HEK293 (cell line): ENCODE measurements at regions not wholly inside any gene's neighbourhood (a gene's known extent, or its start where the extent isn't known, plus 50 kb on each side); places are given as distances from the start of the nearest gene placed in this dataset.
A peak's percentile ranks its signal among the peaks of the same experiment; 100 is the strongest.

Experiments used
- CTCF ChIA-PET: fragments of 350-600 bp; formaldehyde crosslinking; extraction: SDS; loops from one replicate; lab custom pipeline; 2021; ENCODE audit warnings: antibody characterized with exemption; lab: Yijun Ruan, JAX
- POLR2A ChIA-PET: fragments of 300-600 bp; formaldehyde crosslinking; extraction: SDS; loops from one replicate; lab custom pipeline; 2020; ENCODE audit warnings: antibody characterized with exemption, inconsistent platforms; lab: Yijun Ruan, JAX
- H3K27ac ChIP-seq: fragments of 200-500 bp; sonication (Bioruptor generic); 2 replicates; pipeline ENCODE4 v1.5.1; 2014; ENCODE audit warnings: low read depth, low read length, control low read depth, inconsistent platforms; ENCODE audit errors: extremely low read depth
- H3K36me3 ChIP-seq, 2 experiments: fragments of 200-500 bp in 1 of 2; sonication (Bioruptor generic) in 1 of 2; 1 replicate in 1 of 2; 2 replicates in 1 of 2; pipeline ENCODE4 v1.5.1; 2014 to 2017; ENCODE audit warnings: inconsistent platforms in 2 of 2, low read length in 2 of 2; ENCODE audit not compliant: control insufficient read depth in 2 of 2, insufficient read depth in 1 of 2
- H3K4me1 ChIP-seq: fragments of 200-500 bp; sonication (Bioruptor generic); 2 replicates; pipeline ENCODE4 v1.5.1; 2014; ENCODE audit warnings: mild to moderate bottlenecking, low read length, inconsistent platforms; ENCODE audit not compliant: control insufficient read depth, insufficient read depth
- H3K4me3 ChIP-seq: 2 replicates; pipeline ENCODE4 v1.5.1; 2011; ENCODE audit warnings: low read depth, mild to moderate bottlenecking, control low read depth, low read length, moderate library complexity
- H3K9me3 ChIP-seq: fragments of 200-500 bp; sonication (Bioruptor generic); 2 replicates; pipeline ENCODE4 v1.5.1; 2014; ENCODE audit warnings: low read depth, low read length, inconsistent platforms; ENCODE audit not compliant: control insufficient read depth, insufficient read depth
- GLI2 ChIP-seq: fragments of 450-650 bp; formaldehyde crosslinking; IDR thresholded peaks from 2 replicates; pipeline ENCODE4; 2017; ENCODE audit warnings: missing biosample characterization, missing genetic modification characterization, low read depth, borderline replicate concordance
- HOXA7 ChIP-seq: sonication (generic); formaldehyde crosslinking; IDR thresholded peaks from 2 replicates; pipeline ENCODE4 v1.8.1; 2022; ENCODE audit warnings: missing genetic modification reagents, borderline replicate concordance
- OSR2 ChIP-seq: fragments of 450-650 bp; formaldehyde crosslinking; IDR thresholded peaks from 2 replicates; pipeline ENCODE4 v1.5.1; 2016; ENCODE audit warnings: missing biosample characterization, missing genetic modification characterization
- TRIM28 ChIP-seq: IDR thresholded peaks from 2 replicates; pipeline ENCODE4 v1.6.1; 2011; ENCODE audit warnings: low read length, control low read depth, borderline replicate concordance
- ZBTB26 ChIP-seq: fragments of 450-650 bp; formaldehyde crosslinking; optimal IDR thresholded peaks from 2 replicates; pipeline ENCODE3; 2016; ENCODE audit warnings: missing biosample characterization, mild to moderate bottlenecking, missing genetic modification characterization
- ZNF112 ChIP-seq: fragments of 450-650 bp; formaldehyde crosslinking; IDR thresholded peaks from 2 replicates; pipeline ENCODE4 v1.5.0; 2017; ENCODE audit warnings: missing biosample characterization, missing genetic modification characterization
- ZNF133 ChIP-seq: fragments of 450-650 bp; formaldehyde crosslinking; IDR thresholded peaks from 2 replicates; pipeline ENCODE4 v1.5.1; 2016; ENCODE audit warnings: missing biosample characterization, missing genetic modification characterization
- ZNF16 ChIP-seq: fragments of 450-650 bp; formaldehyde crosslinking; IDR thresholded peaks from 2 replicates; pipeline ENCODE4 v1.5.1; 2016; ENCODE audit warnings: low read depth, missing biosample characterization, missing genetic modification characterization
- ZNF184 ChIP-seq: fragments of 450-650 bp; IDR thresholded peaks from 2 replicates; pipeline ENCODE4 v1.5.1; 2018; ENCODE audit warnings: missing biosample characterization, mild to moderate bottlenecking, missing genetic modification characterization
- ZNF19 ChIP-seq: fragments of 450-650 bp; formaldehyde crosslinking; IDR thresholded peaks from 2 replicates; pipeline ENCODE4; 2016; ENCODE audit warnings: missing biosample characterization, missing genetic modification characterization, low read depth
- ZNF324 ChIP-seq: fragments of 450-650 bp; formaldehyde crosslinking; IDR thresholded peaks from 2 replicates; pipeline ENCODE4 v1.5.1; 2016; ENCODE audit warnings: missing biosample characterization, missing genetic modification characterization
- ZNF366 ChIP-seq: fragments of 450-650 bp; formaldehyde crosslinking; conservative IDR thresholded peaks from 2 replicates; pipeline ENCODE4 v1.5.1; 2016; ENCODE audit warnings: missing biosample characterization, missing genetic modification characterization
- ZNF544 ChIP-seq: fragments of 450-650 bp; formaldehyde crosslinking; IDR thresholded peaks from 2 replicates; pipeline ENCODE4 v1.5.0; 2017; ENCODE audit warnings: missing biosample characterization, missing genetic modification characterization
- ZNF704 ChIP-seq: fragments of 450-650 bp; formaldehyde crosslinking; IDR thresholded peaks from 2 replicates; pipeline ENCODE4 v1.5.1; 2016; ENCODE audit warnings: missing biosample characterization, missing genetic modification characterization
- ZNF776 ChIP-seq: fragments of 450-650 bp; formaldehyde crosslinking; IDR thresholded peaks from 2 replicates; pipeline ENCODE4 v1.5.0; 2017; ENCODE audit warnings: missing biosample characterization, missing genetic modification characterization, borderline replicate concordance
- ZXDB ChIP-seq: fragments of 450-650 bp; formaldehyde crosslinking; IDR thresholded peaks from 2 replicates; pipeline ENCODE4 v1.5.1; 2016; ENCODE audit warnings: missing biosample characterization, missing genetic modification characterization
- TF ChIP-seq, protein P1 (sequence below): fragments of 450-650 bp; formaldehyde crosslinking; IDR thresholded peaks from 2 replicates; pipeline ENCODE4 v1.5.1; 2016; ENCODE audit warnings: missing biosample characterization, missing genetic modification characterization
- TF ChIP-seq, protein P2 (sequence below): fragments of 450-650 bp; formaldehyde crosslinking; IDR thresholded peaks from 2 replicates; pipeline ENCODE4 v1.5.1; 2016; ENCODE audit warnings: missing biosample characterization, missing genetic modification characterization
- TF ChIP-seq, protein P3 (sequence below): fragments of 450-650 bp; formaldehyde crosslinking; IDR thresholded peaks from 2 replicates; pipeline ENCODE4 v1.5.0; 2017; ENCODE audit warnings: missing biosample characterization, missing genetic modification characterization, borderline replicate concordance

GRCh38 chr4:101596781-101597552 lies 193.6 kb upstream of the BANK1 start:
- Histone ChIP-seq H3K4me3 (no peak overlapping the region), H3K27ac (no peak overlapping the region), H3K36me3 (no peaks in the 10 kb centered on the region), H3K4me1 (no peaks in the 10 kb centered on the region), H3K9me3 (no peaks in the 10 kb centered on the region)
- 0 out of 2 replicates have a peak, but pooled peaks have one; percentile 47 for TF ChIP-seq ZNF112 (tag by site-specific recombination)
- TF ChIP-seq ZBTB26 = no peak
- ChIA-PET CTCF (no interaction called here), POLR2A (no interaction called here)

DNA sequence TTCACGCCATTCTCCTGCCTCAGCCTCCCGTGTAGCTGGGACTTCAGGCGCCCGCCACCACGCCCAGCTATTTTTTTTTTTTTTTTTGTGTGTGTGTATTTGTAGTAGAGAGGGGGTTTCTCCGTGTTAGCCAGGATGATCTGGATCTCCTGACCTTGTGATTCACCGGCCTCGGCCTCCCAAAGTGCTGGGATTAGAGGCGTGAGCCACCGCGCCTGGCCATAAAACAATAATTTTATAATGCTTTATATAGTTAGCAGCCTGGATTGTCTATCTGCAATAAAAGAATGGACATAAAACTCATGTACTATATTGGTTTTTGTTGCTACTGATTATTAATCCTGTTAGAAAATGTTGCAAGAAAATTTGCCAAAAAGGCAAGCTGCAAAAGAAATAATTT lies 195.9 kb upstream of the BANK1 start:
- Histone ChIP-seq H3K4me1 (no peaks in the 10 kb centered on the region), H3K9me3 (no peaks in the 10 kb centered on the region), H3K36me3 (no peaks in the 10 kb centered on the region), H3K27ac (no peak overlapping the region), H3K4me3 (no peak overlapping the region)
- TF ChIP-seq OSR2 (tag by site-specific recombination) (no peak), ZXDB (tag by site-specific recombination) (no peak), HOXA7 (CRISPR knock-in tag) (no peak), GLI2 (tag by site-specific recombination) (no peak), ZNF366 (no peak), TRIM28 (no peak), ZNF544 (tag by site-specific recombination) (no peak), ZNF324 (tag by site-specific recombination) (no peak), ZNF704 (tag by site-specific recombination) (no peak), ZNF133 (no peak), ZNF184 (no peak), ZNF19 (tag by site-specific recombination) (no peak), ZNF16 (no peak), ZNF776 (tag by site-specific recombination) (no peak)
- TF ChIP-seq, protein P1, sequence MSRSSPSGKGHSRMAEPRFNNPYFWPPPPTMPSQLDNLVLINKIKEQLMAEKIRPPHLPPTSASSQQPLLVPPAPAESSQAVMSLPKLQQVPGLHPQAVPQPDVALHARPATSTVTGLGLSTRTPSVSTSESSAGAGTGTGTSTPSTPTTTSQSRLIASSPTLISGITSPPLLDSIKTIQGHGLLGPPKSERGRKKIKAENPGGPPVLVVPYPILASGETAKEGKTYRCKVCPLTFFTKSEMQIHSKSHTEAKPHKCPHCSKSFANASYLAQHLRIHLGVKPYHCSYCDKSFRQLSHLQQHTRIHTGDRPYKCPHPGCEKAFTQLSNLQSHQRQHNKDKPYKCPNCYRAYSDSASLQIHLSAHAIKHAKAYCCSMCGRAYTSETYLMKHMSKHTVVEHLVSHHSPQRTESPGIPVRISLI (tag by site-specific recombination) = no peak
- TF ChIP-seq, protein P2, sequence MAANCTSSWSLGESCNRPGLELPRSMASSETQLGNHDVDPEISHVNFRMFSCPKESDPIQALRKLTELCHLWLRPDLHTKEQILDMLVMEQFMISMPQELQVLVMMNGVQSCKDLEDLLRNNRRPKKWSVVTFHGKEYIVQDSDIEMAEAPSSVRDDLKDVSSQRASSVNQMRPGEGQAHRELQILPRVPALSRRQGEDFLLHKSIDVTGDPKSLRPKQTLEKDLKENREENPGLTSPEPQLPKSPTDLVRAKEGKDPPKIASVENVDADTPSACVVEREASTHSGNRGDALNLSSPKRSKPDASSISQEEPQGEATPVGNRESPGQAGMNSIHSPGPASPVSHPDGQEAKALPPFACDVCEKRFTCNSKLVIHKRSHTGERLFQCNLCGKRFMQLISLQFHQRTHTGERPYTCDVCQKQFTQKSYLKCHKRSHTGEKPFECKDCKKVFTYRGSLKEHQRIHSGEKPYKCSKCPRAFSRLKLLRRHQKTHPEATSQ = no peak
- TF ChIP-seq, protein P3, sequence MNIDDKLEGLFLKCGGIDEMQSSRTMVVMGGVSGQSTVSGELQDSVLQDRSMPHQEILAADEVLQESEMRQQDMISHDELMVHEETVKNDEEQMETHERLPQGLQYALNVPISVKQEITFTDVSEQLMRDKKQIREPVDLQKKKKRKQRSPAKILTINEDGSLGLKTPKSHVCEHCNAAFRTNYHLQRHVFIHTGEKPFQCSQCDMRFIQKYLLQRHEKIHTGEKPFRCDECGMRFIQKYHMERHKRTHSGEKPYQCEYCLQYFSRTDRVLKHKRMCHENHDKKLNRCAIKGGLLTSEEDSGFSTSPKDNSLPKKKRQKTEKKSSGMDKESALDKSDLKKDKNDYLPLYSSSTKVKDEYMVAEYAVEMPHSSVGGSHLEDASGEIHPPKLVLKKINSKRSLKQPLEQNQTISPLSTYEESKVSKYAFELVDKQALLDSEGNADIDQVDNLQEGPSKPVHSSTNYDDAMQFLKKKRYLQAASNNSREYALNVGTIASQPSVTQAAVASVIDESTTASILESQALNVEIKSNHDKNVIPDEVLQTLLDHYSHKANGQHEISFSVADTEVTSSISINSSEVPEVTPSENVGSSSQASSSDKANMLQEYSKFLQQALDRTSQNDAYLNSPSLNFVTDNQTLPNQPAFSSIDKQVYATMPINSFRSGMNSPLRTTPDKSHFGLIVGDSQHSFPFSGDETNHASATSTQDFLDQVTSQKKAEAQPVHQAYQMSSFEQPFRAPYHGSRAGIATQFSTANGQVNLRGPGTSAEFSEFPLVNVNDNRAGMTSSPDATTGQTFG (tag by site-specific recombination) = no peak
- ChIA-PET POLR2A (no interaction called here), CTCF (interaction anchor here (0.7 kb wide), 1 partner anchor 9 kb away, joined by 3 read pairs; no protein-coding TSS in a partner anchor)
